ENCODE measurements at regions not wholly inside any gene's neighbourhood (a gene's known extent, or its start where the extent isn't known, plus 50 kb on each side); places are given as distances from the start of the nearest gene placed in this dataset.

- DNase-seq (ENCODE audit: low read depth), result no peak
Measured at GRCh38 chr22:47250995-47251765, 488.7 kb downstream of the TBC1D22A start.

- no peak for DNase-seq (ENCODE audit: low read depth)
Measured at GRCh38 chr22:47249370-47249928, 487.0 kb downstream of the TBC1D22A start.

- DNase-seq (ENCODE audit: low read depth), result no peak
Measured at GRCh38 chr22:47248925-47249324, 486.5 kb downstream of the TBC1D22A start.

GRCh38 chr22:47247579-47248240, 485.3 kb downstream of the TBC1D22A start:
- no peak for DNase-seq (ENCODE audit: low read depth)

GRCh38 chr22:47245786-47246185, 483.3 kb downstream of the TBC1D22A start:
- no peak for DNase-seq (ENCODE audit: low read depth)

- no peak for DNase-seq (ENCODE audit: low read depth)
Measured at GRCh38 chr22:47245286-47245685, 482.8 kb downstream of the TBC1D22A start.

- no peak for DNase-seq (ENCODE audit: low read depth)
Measured at GRCh38 chr22:47240116-47240515, 477.7 kb downstream of the TBC1D22A start.

GRCh38 chr22:47239474-47239860, 477.0 kb downstream of the TBC1D22A start:
- DNase-seq (ENCODE audit: low read depth), result no peak

GRCh38 chr22:47238690-47239473, 476.4 kb downstream of the TBC1D22A start:
- no peak for DNase-seq (ENCODE audit: low read depth)

- no peak for DNase-seq (ENCODE audit: low read depth)
Measured at GRCh38 chr22:47237890-47238480, 475.5 kb downstream of the TBC1D22A start.

GRCh38 chr22:47236718-47237117, 474.3 kb downstream of the TBC1D22A start:
- DNase-seq (ENCODE audit: low read depth), result no peak

GRCh38 chr22:47236161-47236560, 473.7 kb downstream of the TBC1D22A start:
- DNase-seq (ENCODE audit: low read depth), result no peak

- DNase-seq (ENCODE audit: low read depth), result no peak
Measured at GRCh38 chr22:47233316-47234243, 471.1 kb downstream of the TBC1D22A start.

- DNase-seq (ENCODE audit: low read depth), result no peak
Measured at GRCh38 chr22:47232753-47233152, 470.3 kb downstream of the TBC1D22A start.

GRCh38 chr22:47232197-47232596, 469.7 kb downstream of the TBC1D22A start:
- DNase-seq (ENCODE audit: low read depth), result no peak

- no peak for DNase-seq (ENCODE audit: low read depth)
Measured at GRCh38 chr22:47231759-47232158, 469.3 kb downstream of the TBC1D22A start.

- no peak for DNase-seq (ENCODE audit: low read depth)
Measured at GRCh38 chr22:47230741-47231140, 468.3 kb downstream of the TBC1D22A start.

GRCh38 chr22:47230251-47230650, 467.8 kb downstream of the TBC1D22A start:
- no peak for DNase-seq (ENCODE audit: low read depth)

GRCh38 chr22:47228767-47229166, 466.3 kb downstream of the TBC1D22A start:
- DNase-seq (ENCODE audit: low read depth), result no peak

- no peak for DNase-seq (ENCODE audit: low read depth)
Measured at GRCh38 chr22:47225931-47226633, 463.6 kb downstream of the TBC1D22A start.

All from GM04503 (cell line).